AG10803 (cell line): ENCODE measurements at regions not wholly inside any gene's neighbourhood (a gene's known extent, or its start where the extent isn't known, plus 50 kb on each side); places are given as distances from the start of the nearest gene placed in this dataset.

Source experiments
- DNase-seq: peaks from one replicate; pipeline ENCODE4 v3.0.0; 2010; ENCODE audit warnings: low read depth
- H3K4me3 ChIP-seq: 2 replicates; pipeline ENCODE4 v1.5.1; 2011; ENCODE audit warnings: mild to moderate bottlenecking, low read length, control low read depth
- TF ChIP-seq, protein P1 (sequence below): conservative IDR thresholded peaks from 2 replicates; pipeline ENCODE4 v1.5.1; 2011; ENCODE audit warnings: mild to moderate bottlenecking, low read length, control low read depth, inconsistent platforms

DNA sequence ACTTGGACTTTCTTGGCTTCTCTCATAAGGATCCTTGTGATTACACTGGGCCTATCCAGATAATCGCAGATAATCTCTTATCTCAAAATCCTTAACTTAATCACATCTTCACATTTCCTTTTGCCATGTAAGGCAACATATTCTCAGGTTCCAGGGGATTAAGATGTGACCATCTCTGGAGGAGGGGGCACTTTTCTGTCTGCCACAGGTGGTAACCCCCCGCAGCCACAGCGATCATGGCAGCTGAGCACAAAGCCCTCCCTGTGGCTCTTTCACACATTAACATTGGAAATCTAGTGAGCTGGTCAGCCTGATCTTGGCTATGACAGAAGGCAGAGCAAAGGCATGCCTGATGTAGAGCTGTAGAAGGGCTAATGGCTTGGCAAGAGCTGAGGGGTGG lies 69.1 kb upstream of the CD82 start:
- no peak for DNase-seq
- no peak overlapping the region for H3K4me3 ChIP-seq
- TF ChIP-seq, protein P1, sequence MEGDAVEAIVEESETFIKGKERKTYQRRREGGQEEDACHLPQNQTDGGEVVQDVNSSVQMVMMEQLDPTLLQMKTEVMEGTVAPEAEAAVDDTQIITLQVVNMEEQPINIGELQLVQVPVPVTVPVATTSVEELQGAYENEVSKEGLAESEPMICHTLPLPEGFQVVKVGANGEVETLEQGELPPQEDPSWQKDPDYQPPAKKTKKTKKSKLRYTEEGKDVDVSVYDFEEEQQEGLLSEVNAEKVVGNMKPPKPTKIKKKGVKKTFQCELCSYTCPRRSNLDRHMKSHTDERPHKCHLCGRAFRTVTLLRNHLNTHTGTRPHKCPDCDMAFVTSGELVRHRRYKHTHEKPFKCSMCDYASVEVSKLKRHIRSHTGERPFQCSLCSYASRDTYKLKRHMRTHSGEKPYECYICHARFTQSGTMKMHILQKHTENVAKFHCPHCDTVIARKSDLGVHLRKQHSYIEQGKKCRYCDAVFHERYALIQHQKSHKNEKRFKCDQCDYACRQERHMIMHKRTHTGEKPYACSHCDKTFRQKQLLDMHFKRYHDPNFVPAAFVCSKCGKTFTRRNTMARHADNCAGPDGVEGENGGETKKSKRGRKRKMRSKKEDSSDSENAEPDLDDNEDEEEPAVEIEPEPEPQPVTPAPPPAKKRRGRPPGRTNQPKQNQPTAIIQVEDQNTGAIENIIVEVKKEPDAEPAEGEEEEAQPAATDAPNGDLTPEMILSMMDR: no peak

DNA sequence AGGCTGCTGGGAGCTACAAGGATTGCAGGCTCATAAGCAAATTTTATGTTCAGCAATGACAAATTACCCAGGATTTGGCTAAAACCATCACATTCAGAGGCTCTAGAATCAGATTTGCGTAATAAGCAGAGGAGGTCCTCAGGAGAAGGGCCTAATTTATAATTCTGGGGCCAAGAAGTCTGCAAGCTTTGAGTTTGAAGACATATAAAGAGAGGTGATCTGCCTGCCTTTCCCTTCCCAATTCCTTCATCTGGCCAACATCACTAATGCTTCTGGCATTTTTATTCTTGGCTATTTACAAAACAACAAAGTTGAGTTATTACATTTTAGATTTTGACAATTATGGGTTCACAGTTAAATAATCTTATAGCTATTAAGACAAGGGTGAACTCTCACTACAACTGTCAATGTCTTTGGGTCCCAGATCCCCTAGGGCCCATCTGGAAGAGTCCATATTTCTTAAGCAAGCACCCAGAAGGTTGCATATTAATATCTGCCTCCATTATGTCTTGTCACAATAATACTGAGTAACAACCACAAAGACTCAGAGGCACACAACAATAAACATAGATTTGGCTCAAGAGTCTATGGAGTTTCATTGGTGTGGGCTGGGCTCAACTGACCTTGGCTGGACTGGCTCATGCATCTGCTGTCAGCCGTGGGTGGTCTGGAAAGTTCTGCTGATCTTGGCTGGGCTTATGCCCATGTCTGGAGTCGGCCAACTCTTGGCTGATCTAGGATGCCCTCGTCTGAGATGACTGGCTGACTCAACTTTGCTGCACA lies 67.2 kb upstream of the CD82 start:
- no peak for DNase-seq
- TF ChIP-seq, protein P1: no peak
- H3K4me3 ChIP-seq: no peak overlapping the region

DNA sequence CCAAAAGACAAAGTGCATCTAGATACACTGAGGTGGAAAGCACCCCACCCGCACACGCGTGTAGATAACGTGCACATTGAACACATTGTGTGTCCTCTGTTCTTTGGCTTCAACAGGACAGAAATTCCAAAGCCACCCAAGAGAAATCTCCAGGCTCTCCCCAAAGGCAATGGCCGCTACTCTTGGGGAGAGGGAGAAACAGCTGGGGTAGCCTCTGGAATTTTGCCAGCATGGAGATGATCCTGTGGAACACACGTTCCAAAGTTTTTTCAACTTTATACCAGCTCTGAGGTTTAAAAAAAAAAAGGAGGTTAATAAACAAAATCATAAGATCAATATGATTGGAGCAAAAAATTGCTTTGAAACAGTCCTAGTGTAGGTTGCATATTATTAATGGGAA lies 63.0 kb upstream of the CD82 start:
- no peak overlapping the region for H3K4me3 ChIP-seq
- TF ChIP-seq, protein P1: no peak
- no peak for DNase-seq

DNA sequence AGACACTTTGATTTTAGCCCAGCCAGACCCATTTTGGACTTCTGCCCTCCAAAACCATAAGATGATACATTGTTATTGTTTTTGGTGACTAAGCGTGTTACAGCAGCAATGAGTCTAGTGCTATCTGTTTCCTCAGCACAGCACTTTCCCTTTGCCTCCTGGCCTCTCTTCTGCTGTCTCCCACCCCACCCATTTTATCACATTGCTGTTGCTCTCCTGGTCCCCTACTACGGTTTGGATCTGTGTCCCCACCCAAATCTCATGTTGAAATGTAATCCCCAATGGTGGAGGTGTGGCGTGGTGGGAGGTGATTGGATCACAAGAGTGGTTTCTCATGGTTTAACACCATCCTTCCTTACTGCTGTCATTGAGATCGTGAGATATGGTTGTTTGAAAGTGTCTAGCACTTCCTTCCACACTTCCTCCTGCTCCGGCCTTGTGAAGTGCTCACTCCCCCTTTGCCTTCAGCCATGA lies 59.8 kb upstream of the CD82 start:
- H3K4me3 ChIP-seq: no peak overlapping the region
- peak; percentile 21 for DNase-seq
- TF ChIP-seq, protein P1: no peak

DNA sequence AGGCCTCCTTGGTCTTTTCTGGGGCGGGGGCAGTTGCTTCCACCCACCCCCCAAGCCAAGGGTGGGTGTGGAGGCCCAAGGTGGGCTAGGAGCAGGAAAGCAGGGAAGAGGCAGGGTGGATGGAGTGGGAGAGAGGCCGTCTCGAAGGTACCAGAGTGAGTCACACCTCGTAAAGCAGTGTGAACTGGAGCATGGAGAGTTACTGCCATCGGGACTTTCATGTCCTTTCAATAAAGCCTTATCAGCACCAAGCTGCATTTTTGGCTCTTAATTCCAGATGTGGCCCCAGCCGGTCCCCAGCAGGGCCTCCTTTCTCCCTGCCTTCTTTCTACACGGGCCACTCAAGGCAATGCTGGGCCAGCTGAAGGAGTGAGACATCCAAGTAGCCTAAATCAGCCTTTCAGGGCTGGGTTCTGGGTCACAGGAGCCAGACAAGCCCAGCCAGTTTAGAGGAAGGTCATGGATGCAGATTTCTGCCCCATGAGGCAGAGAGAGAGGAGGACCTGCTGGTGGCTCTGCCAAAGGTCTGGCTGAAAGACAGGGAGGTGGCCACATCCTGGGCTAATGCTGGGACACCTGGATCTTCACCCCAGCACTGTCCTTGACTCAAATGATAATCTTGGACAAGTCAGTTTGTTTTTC lies 59.0 kb upstream of the CD82 start:
- no peak overlapping the region for H3K4me3 ChIP-seq
- TF ChIP-seq, protein P1: no peak
- DNase-seq: no peak

DNA sequence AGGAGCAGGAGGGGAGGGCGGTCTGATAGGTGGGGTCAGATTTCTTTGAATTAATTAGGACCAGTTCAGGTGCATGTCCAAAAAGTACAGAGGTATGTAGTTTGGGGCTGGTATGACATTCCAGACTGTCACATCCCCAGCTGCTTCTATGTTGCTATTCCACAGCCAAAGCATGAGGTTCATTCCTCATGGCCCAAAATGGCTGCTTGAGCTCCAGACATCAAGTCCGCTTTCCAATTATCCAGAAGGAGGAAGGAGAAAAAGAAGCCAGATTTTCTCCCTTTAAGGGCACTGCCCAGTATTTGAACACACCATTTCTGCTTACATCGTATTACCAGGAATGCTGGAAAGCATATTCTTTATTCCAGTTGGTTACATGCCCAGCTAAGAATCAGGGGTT lies 58.0 kb upstream of the CD82 start:
- TF ChIP-seq, protein P1: no peak

More for the DNA sequence above, 58.0 kb upstream of the CD82 start:
- no peak overlapping the region for H3K4me3 ChIP-seq
- DNase-seq: no peak
